HepG2 (cell line): ENCODE measurements at regions not wholly inside any gene's neighbourhood (a gene's known extent, or its start where the extent isn't known, plus 50 kb on each side); places are given as distances from the start of the nearest gene placed in this dataset.

Source experiments
- ATAC-seq: fragments of 200-7000 bp; cut with Tn5 transposase; 3 replicates; pipeline ENCODE4 v1.9.1; 2020; ENCODE audit warnings: mild to moderate bottlenecking, moderate library complexity
- BruUV-seq: library from RNA; stranded (reverse); fragments of 400-500 nt; replicated peaks from 2 replicates; lab custom pipeline; 2021; lab: Mats Ljungman, UMichigan
- CTCF ChIA-PET: fragments of 300-600 bp; formaldehyde crosslinking; extraction: SDS; loops from one replicate; lab custom pipeline; 2021; ENCODE audit warnings: low total read pairs, inconsistent platforms, low intra/inter-chr PET ratio; lab: Yijun Ruan, JAX
- POLR2A ChIA-PET: fragments of 350-600 bp; sonication (Branson Sonifier 250); formaldehyde crosslinking; loops from one replicate; lab custom pipeline; 2020; ENCODE audit warnings: antibody characterized with exemption, inconsistent platforms; lab: Yijun Ruan, JAX
- DNase-seq: peaks from one replicate; pipeline ENCODE4 v3.0.0-alpha.2; 2015; ENCODE audit warnings: low spot score
- FAIRE-seq: peaks from 3 replicates; lab custom pipeline; 2011; peaks lifted over from hg19 to GRCh38; lab: Jason Lieb, UNC
- H2AFZ ChIP-seq: one replicate; pipeline ENCODE4 v1.6.1; 2011; ENCODE audit warnings: low read length, inconsistent platforms
- H3K27ac ChIP-seq: fragments of 300-600 bp; 3 replicates; pipeline ENCODE4 v1.8.0; 2011; ENCODE audit warnings: mixed run types, mild to moderate bottlenecking, mixed read lengths, low read length, inconsistent platforms; ENCODE audit not compliant: insufficient read depth; ENCODE audit errors: extremely low read length
- H3K27me3 ChIP-seq, 2 experiments: fragments of 200-600 bp in 1 of 2; 2 replicates in 1 of 2; 3 replicates in 1 of 2; pipeline versions ENCODE4 v1.6.0 to v1.8.0; 2011; ENCODE audit warnings: low read length in 2 of 2, mild to moderate bottlenecking in 2 of 2, moderate library complexity in 2 of 2, inconsistent platforms in 1 of 2; ENCODE audit not compliant: insufficient read depth in 2 of 2, control insufficient read depth in 1 of 2
- H3K36me3 ChIP-seq, 2 experiments: fragments of 200-600 bp in 1 of 2; replicated peaks in 1 of 2; 2 replicates in 1 of 2; 3 replicates in 1 of 2; pipeline versions ENCODE4 v1.5.1 to v1.8.0; 2011; ENCODE audit warnings: low read length in 2 of 2, inconsistent platforms in 1 of 2; ENCODE audit not compliant: insufficient read depth in 2 of 2, control insufficient read depth in 1 of 2
- H3K4me1 ChIP-seq: 2 replicates; pipeline ENCODE4 v1.5.1; 2012; ENCODE audit warnings: low read length, inconsistent platforms; ENCODE audit not compliant: insufficient read depth
- H3K4me2 ChIP-seq: 2 replicates; pipeline ENCODE4 v1.6.0; 2011; ENCODE audit warnings: low read depth, low read length, inconsistent platforms
- H3K4me3 ChIP-seq, 3 experiments: fragments of 200-600 bp in 1 of 3; sonication (generic), shearing (Covaris generic) in 1 of 3; replicated peaks in 1 of 3; 2 replicates each; pipeline ENCODE4 v1.5.1; 2011 to 2016; ENCODE audit warnings: low read length in 3 of 3, inconsistent platforms in 2 of 3, low read depth in 2 of 3, mild to moderate bottlenecking in 2 of 3, control low read depth in 1 of 3, mixed read lengths in 1 of 3; ENCODE audit not compliant: insufficient read depth in 1 of 3
- H3K79me2 ChIP-seq: one replicate; pipeline ENCODE4 v1.6.1; 2011; ENCODE audit warnings: low read length, inconsistent platforms; ENCODE audit not compliant: insufficient read depth
- H3K9ac ChIP-seq: 2 replicates; pipeline ENCODE4 v1.6.0; 2011; ENCODE audit warnings: mild to moderate bottlenecking, low read depth, low read length, inconsistent platforms; ENCODE audit not compliant: insufficient read depth
- H3K9me3 ChIP-seq: 2 replicates; pipeline ENCODE4 v1.5.1; 2012; ENCODE audit warnings: mild to moderate bottlenecking, low read length
- H4K20me1 ChIP-seq: 2 replicates; pipeline ENCODE4 v1.6.0; 2011; ENCODE audit warnings: inconsistent platforms, mild to moderate bottlenecking, low read length, moderate library complexity; ENCODE audit not compliant: insufficient read depth
- DNMT3B ChIP-seq: conservative IDR thresholded peaks from 2 replicates; pipeline ENCODE4 v1.6.1; 2016; ENCODE audit warnings: missing biosample characterization, control low read depth
- ELF1 ChIP-seq: sonication (generic); formaldehyde crosslinking; IDR thresholded peaks from 2 replicates; pipeline ENCODE4 v1.4.0; 2020; ENCODE audit warnings: missing genetic modification reagents
- FOXA3 ChIP-seq: IDR thresholded peaks from 2 replicates; pipeline ENCODE4 v1.6.1; 2016; ENCODE audit warnings: missing genetic modification reagents, missing compliant biosample characterization
- KLF16 ChIP-seq, 2 experiments: sonication (generic) in 1 of 2; formaldehyde crosslinking in 1 of 2; IDR thresholded peaks; 2 replicates each; pipeline versions ENCODE4 v1.6.1 to v1.8.0; 2016 to 2023; ENCODE audit warnings: missing genetic modification reagents in 2 of 2, missing compliant biosample characterization in 1 of 2
- MIER3 ChIP-seq: IDR thresholded peaks from 2 replicates; pipeline ENCODE4 v1.6.1; 2016; ENCODE audit warnings: missing compliant biosample characterization, borderline replicate concordance
- MTF2 ChIP-seq: sonication (generic); formaldehyde crosslinking; IDR thresholded peaks from 2 replicates; pipeline ENCODE4 v1.5.0; 2020; ENCODE audit warnings: missing genetic modification reagents, borderline replicate concordance
- NFIC ChIP-seq: IDR thresholded peaks from 2 replicates; pipeline ENCODE4 v1.6.1; 2012; ENCODE audit warnings: mild to moderate bottlenecking, low read length, inconsistent platforms
- REL ChIP-seq: sonication (generic); formaldehyde crosslinking; conservative IDR thresholded peaks from 2 replicates; pipeline ENCODE4 v1.8.0; 2022; ENCODE audit warnings: mild to moderate bottlenecking, missing genetic modification reagents, moderate library complexity
- TP53 ChIP-seq: sonication (generic); formaldehyde crosslinking; conservative IDR thresholded peaks from 2 replicates; pipeline ENCODE4 v1.4.0; 2020; ENCODE audit warnings: missing genetic modification reagents
- ZNF335 ChIP-seq: sonication (generic); formaldehyde crosslinking; IDR thresholded peaks from 2 replicates; pipeline ENCODE4 v1.4.0; 2020; ENCODE audit warnings: missing genetic modification reagents
- ZNF501 ChIP-seq: sonication (generic); formaldehyde crosslinking; IDR thresholded peaks from 2 replicates; pipeline ENCODE4 v1.5.1; 2020; ENCODE audit warnings: mild to moderate bottlenecking, moderate library complexity, missing genetic modification reagents
- ZNF841 ChIP-seq: sonication (generic); formaldehyde crosslinking; IDR thresholded peaks from 2 replicates; pipeline ENCODE4 v1.8.1; 2023; ENCODE audit warnings: missing genetic modification reagents, borderline replicate concordance
- ZSCAN29 ChIP-seq: sonication (generic); formaldehyde crosslinking; conservative IDR thresholded peaks from 2 replicates; pipeline ENCODE4 v1.4.0; 2020; ENCODE audit warnings: mild to moderate bottlenecking, missing genetic modification reagents
- ZSCAN31 ChIP-seq: sonication (generic); formaldehyde crosslinking; IDR thresholded peaks from 2 replicates; pipeline ENCODE4 v1.5.0; 2020; ENCODE audit warnings: low read depth, mild to moderate bottlenecking, missing genetic modification reagents
- WGBS: methylation state at CpG from one replicate; pipeline ENCODE4 v1.1.6; 2017; ENCODE audit warnings: low lambda C conversion rate; 5-methylcytosine and 5-hydroxymethylcytosine counted together
- in situ Hi-C: cut with HindIII; loops from 2 replicates; pipeline ENCODE4 v1.10.0; 2017; ENCODE audit warnings: low pct_unique_long_range_greater_than_20kb; ENCODE audit not compliant: extremely low pct_ligation_motif_present
- intact Hi-C: fragments of 100-400 bp; cut with micrococcal nuclease; formaldehyde crosslinking; loops from one replicate; pipeline ENCODE4 v1.10.0; 2022; ENCODE audit not compliant: unreplicated experiment
- TF ChIP-seq, protein P1 (sequence below): IDR thresholded peaks from 2 replicates; pipeline ENCODE4 v1.6.1; 2018; ENCODE audit warnings: missing genetic modification reagents, mild to moderate bottlenecking, missing compliant biosample characterization
- TF ChIP-seq, protein P2 (sequence below): sonication (generic); formaldehyde crosslinking; IDR thresholded peaks from 2 replicates; pipeline ENCODE4 v1.8.0; 2022; ENCODE audit warnings: mild to moderate bottlenecking, missing genetic modification reagents, moderate library complexity
- TF ChIP-seq, protein P3 (sequence below): sonication (generic); formaldehyde crosslinking; IDR thresholded peaks from 2 replicates; pipeline ENCODE4 v1.8.0; 2022; ENCODE audit warnings: mild to moderate bottlenecking, missing genetic modification reagents, moderate library complexity

DNA sequence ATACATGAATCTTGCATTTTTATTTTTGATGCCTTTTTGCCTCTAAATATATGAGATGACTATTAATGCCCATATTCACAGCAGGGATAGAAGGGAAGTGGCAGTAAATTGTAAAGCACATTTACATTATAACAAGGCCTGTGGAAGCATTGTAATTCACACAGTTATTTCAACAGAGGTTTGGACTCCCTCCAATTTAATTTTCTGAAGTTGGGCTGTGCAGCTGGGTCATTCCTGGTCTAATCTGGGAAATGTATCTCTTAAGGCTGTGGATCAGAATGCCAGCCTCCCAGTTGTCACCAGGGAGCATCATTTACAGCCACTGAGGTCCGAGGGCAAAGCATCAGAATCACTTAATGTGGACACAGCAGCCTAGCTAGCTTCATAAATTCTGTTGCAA, 434.5 kb downstream of the MFSD1 start (continued):
- TF ChIP-seq TP53 (CRISPR knock-in tag) (no peak), ZNF841 (CRISPR knock-in tag) (no peak)
- TF ChIP-seq, protein P1, sequence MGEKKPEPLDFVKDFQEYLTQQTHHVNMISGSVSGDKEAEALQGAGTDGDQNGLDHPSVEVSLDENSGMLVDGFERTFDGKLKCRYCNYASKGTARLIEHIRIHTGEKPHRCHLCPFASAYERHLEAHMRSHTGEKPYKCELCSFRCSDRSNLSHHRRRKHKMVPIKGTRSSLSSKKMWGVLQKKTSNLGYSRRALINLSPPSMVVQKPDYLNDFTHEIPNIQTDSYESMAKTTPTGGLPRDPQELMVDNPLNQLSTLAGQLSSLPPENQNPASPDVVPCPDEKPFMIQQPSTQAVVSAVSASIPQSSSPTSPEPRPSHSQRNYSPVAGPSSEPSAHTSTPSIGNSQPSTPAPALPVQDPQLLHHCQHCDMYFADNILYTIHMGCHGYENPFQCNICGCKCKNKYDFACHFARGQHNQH (CRISPR knock-in tag): no peak

DNA sequence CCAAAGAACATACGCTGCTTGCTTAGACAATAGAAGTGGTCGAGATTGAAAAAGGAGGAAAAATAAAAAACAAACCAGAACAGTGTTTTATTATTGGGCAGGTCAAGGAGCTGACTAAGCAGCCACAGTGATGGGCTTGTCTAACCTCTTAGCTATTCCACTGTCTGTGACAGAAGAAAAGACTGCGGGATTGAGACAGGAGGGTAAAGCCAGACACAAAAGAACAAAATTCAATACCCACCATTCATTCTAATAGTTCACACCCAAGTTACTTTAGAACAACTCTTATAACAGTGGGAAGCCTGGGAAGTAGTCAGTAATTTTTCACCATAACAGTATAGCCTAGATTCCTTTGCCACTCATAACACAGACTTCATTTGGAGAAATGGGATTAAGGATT, 435.4 kb downstream of the MFSD1 start:
- no TSS peak for BruUV-seq
- POLR2A ChIA-PET: no interaction called here

More for the DNA sequence above, 435.4 kb downstream of the MFSD1 start:
- Histone ChIP-seq H3K27me3 (no peaks in the 10 kb centered on the region), H2AFZ (no peak overlapping the region), H3K4me3 (no peak overlapping the region), H4K20me1 (no peaks in the 10 kb centered on the region), H3K36me3 (no peaks in the 10 kb centered on the region), H3K4me1 (no peaks in the 10 kb centered on the region), H3K9me3 (no peaks in the 10 kb centered on the region), H3K9ac (no peak overlapping the region), H3K4me2 (no peak overlapping the region), H3K27ac (no peak overlapping the region), H3K79me2 (no peaks in the 10 kb centered on the region)
- no peak for ATAC-seq
- DNase-seq: no peak
- in situ Hi-C loops: no loop called here
- CTCF ChIA-PET: no interaction called here
- FAIRE-seq: no peak
- TF ChIP-seq, protein P2, sequence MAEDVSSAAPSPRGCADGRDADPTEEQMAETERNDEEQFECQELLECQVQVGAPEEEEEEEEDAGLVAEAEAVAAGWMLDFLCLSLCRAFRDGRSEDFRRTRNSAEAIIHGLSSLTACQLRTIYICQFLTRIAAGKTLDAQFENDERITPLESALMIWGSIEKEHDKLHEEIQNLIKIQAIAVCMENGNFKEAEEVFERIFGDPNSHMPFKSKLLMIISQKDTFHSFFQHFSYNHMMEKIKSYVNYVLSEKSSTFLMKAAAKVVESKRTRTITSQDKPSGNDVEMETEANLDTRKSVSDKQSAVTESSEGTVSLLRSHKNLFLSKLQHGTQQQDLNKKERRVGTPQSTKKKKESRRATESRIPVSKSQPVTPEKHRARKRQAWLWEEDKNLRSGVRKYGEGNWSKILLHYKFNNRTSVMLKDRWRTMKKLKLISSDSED (CRISPR knock-in tag): no peak
- TF ChIP-seq ELF1 (CRISPR knock-in tag): no peak
- no peak for TF ChIP-seq NFIC
- TF ChIP-seq DNMT3B (CRISPR knock-in tag): no peak
- TF ChIP-seq KLF16 (CRISPR knock-in tag; IDR thresholded peaks at IDR 0.05): no peak
- TF ChIP-seq FOXA3 (CRISPR knock-in tag): no peak
- TF ChIP-seq ZSCAN29 (CRISPR knock-in tag): no peak
- no peak for TF ChIP-seq MIER3 (CRISPR knock-in tag)
- TF ChIP-seq MTF2 (CRISPR knock-in tag): no peak
- TF ChIP-seq ZNF335 (CRISPR knock-in tag): no peak
- TF ChIP-seq, protein P3, sequence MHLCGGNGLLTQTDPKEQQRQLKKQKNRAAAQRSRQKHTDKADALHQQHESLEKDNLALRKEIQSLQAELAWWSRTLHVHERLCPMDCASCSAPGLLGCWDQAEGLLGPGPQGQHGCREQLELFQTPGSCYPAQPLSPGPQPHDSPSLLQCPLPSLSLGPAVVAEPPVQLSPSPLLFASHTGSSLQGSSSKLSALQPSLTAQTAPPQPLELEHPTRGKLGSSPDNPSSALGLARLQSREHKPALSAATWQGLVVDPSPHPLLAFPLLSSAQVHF (CRISPR knock-in tag): no peak
- no peak for TF ChIP-seq ZNF501
- no peak for TF ChIP-seq REL (CRISPR knock-in tag)
- no peak for TF ChIP-seq ZSCAN31 (CRISPR knock-in tag)
- WGBS: 17% methylated on average over 3 of the region's 3 CpGs
- intact Hi-C loops: no loop called here
